K562 (cell line): ENCODE measurements at regions not wholly inside any gene's neighbourhood (a gene's known extent, or its start where the extent isn't known, plus 50 kb on each side); places are given as distances from the start of the nearest gene placed in this dataset.

ENCODE experiments used
- ATAC-seq: fragments of 200-7000 bp; cut with Tn5 transposase; 3 replicates; pipeline ENCODE4 v1.9.1; 2020; ENCODE audit warnings: moderate library complexity
- BruUV-seq: library from RNA; stranded (reverse); fragments of 400-500 nt; replicated peaks from 2 replicates; lab custom pipeline; 2021; lab: Mats Ljungman, UMichigan
- CTCF ChIA-PET: fragments of 300-600 bp; formaldehyde crosslinking; extraction: SDS; loops from one replicate; lab custom pipeline; 2021; ENCODE audit warnings: low intra/inter-chr PET ratio; lab: Yijun Ruan, JAX
- POLR2A ChIA-PET: fragments of 300-600, 350-650 bp; sonication (Branson Sonifier 250); formaldehyde crosslinking; extraction: SDS; loops from one replicate; lab custom pipeline; 2021; ENCODE audit warnings: antibody characterized with exemption, inconsistent platforms; lab: Yijun Ruan, JAX
- DNase-seq, 4 experiments: peaks; one replicate each; pipeline versions ENCODE4 v3.0.0 to v3.0.0-alpha.2; 2011 to 2018; ENCODE audit warnings: low spot score in 3 of 4, mixed read lengths in 3 of 4; ENCODE audit errors: extremely low read depth in 1 of 4
- FAIRE-seq: peaks from 2 replicates; lab custom pipeline; 2011; peaks lifted over from hg19 to GRCh38; lab: Jason Lieb, UNC
- H2AFZ ChIP-seq: 2 replicates; pipeline ENCODE4 v1.6.0; 2011; ENCODE audit warnings: low read depth, low read length, control low read depth, inconsistent platforms
- H3K27ac ChIP-seq: fragments of 200-600 bp; 3 replicates; pipeline ENCODE4 v1.8.0; 2011; ENCODE audit warnings: low read depth, mild to moderate bottlenecking, control low read depth, inconsistent platforms, low read length, moderate library complexity, mixed read lengths; ENCODE audit errors: extremely low read depth
- H3K27me3 ChIP-seq, 2 experiments: fragments of 300-600 bp in 1 of 2; 2 replicates in 1 of 2; 3 replicates in 1 of 2; pipeline versions ENCODE4 v1.6.0 to v1.8.0; 2011; ENCODE audit warnings: inconsistent platforms in 2 of 2, low read length in 2 of 2, mild to moderate bottlenecking in 1 of 2, mixed read lengths in 1 of 2, moderate library complexity in 1 of 2; ENCODE audit not compliant: control insufficient read depth in 2 of 2, insufficient read depth in 2 of 2
- H3K36me3 ChIP-seq: fragments of 300-600 bp; 3 replicates; pipeline ENCODE4 v1.8.0; 2011; ENCODE audit warnings: mild to moderate bottlenecking, low read length, inconsistent platforms; ENCODE audit not compliant: control insufficient read depth, insufficient read depth
- H3K4me1 ChIP-seq, 2 experiments: fragments of 200-600 bp in 1 of 2; replicated peaks in 1 of 2; 2 replicates in 1 of 2; 3 replicates in 1 of 2; pipeline versions ENCODE4 v1.5.1 to v1.8.0; 2011; ENCODE audit warnings: inconsistent platforms in 2 of 2, low read length in 2 of 2, mild to moderate bottlenecking in 1 of 2, mixed read lengths in 1 of 2, moderate library complexity in 1 of 2; ENCODE audit not compliant: control insufficient read depth in 2 of 2, insufficient read depth in 2 of 2
- H3K4me2 ChIP-seq: 2 replicates; pipeline ENCODE4 v1.6.1; 2011; ENCODE audit warnings: low read length, control low read depth, inconsistent platforms, mixed read lengths; ENCODE audit not compliant: insufficient read depth
- H3K4me3 ChIP-seq: fragments of 200-600 bp; sonication (generic), shearing (Covaris generic); 2 replicates; pipeline ENCODE4 v1.5.1; 2016; ENCODE audit warnings: control low read depth, inconsistent platforms
- H3K79me2 ChIP-seq: fragments of 200-600 bp; 3 replicates; pipeline ENCODE4 v1.8.0; 2011; ENCODE audit warnings: low read length, inconsistent platforms; ENCODE audit not compliant: control insufficient read depth, insufficient read depth
- H3K9ac ChIP-seq, 2 experiments: 2 replicates each; pipeline versions ENCODE4 v1.6.0 to v1.6.1; 2011; ENCODE audit warnings: low read depth in 2 of 2, low read length in 2 of 2, control low read depth in 1 of 2, inconsistent platforms in 1 of 2, mild to moderate bottlenecking in 1 of 2, mixed read lengths in 1 of 2; ENCODE audit not compliant: insufficient read depth in 1 of 2
- H3K9me1 ChIP-seq: one replicate; pipeline ENCODE4 v1.6.0; 2011; ENCODE audit warnings: inconsistent platforms, mild to moderate bottlenecking, low read length, moderate library complexity; ENCODE audit not compliant: control insufficient read depth, insufficient read depth
- H3K9me3 ChIP-seq: replicated peaks from 2 replicates; pipeline ENCODE4 v1.5.1; 2011; ENCODE audit warnings: low read depth, low read length, inconsistent platforms; ENCODE audit not compliant: control insufficient read depth, insufficient read depth
- H4K20me1 ChIP-seq: replicated peaks from 2 replicates; pipeline ENCODE4 v1.6.1; 2011; ENCODE audit warnings: low read length, inconsistent platforms, mixed read lengths; ENCODE audit not compliant: control insufficient read depth, insufficient read depth
- BRF1 ChIP-seq: IDR thresholded peaks from 3 replicates; pipeline ENCODE4 v1.6.1; 2011; ENCODE audit warnings: borderline replicate concordance, mild to moderate bottlenecking; ENCODE audit not compliant: insufficient read length; ENCODE audit errors: extremely low read depth
- C11orf30 ChIP-seq: fragments of 450-650 bp; IDR thresholded peaks from 2 replicates; pipeline ENCODE4 v1.6.1; 2016; ENCODE audit warnings: low read depth, mild to moderate bottlenecking
- CGGBP1 ChIP-seq: fragments of 250-450 bp; sonication (Bioruptor Pico); IDR thresholded peaks from 2 replicates; pipeline ENCODE4 v1.9.0; 2021; ENCODE audit warnings: mild to moderate bottlenecking
- CREB3L1 ChIP-seq: fragments of 450-650 bp; IDR thresholded peaks from 2 replicates; pipeline ENCODE4 v1.6.1; 2014; ENCODE audit warnings: low read depth, mild to moderate bottlenecking, moderate library complexity, borderline replicate concordance
- CTCF ChIP-seq, 3 experiments: IDR thresholded peaks in 2 of 3; conservative IDR thresholded peaks in 1 of 3; 2 replicates each; pipeline ENCODE4 v1.5.1; 2011 to 2012; ENCODE audit warnings: low read length in 3 of 3, mild to moderate bottlenecking in 3 of 3, control low read depth in 2 of 3, improper control_type of control experiment in 1 of 3, inconsistent platforms in 1 of 3, low read depth in 1 of 3, mixed read lengths in 1 of 3, moderate library complexity in 1 of 3; ENCODE audit not compliant: insufficient read depth in 2 of 3
- MBD2 ChIP-seq: sonication (generic); IDR thresholded peaks from 2 replicates; pipeline ENCODE4 v1.6.1; 2016; ENCODE audit warnings: low read depth, borderline replicate concordance
- NUFIP1 ChIP-seq: fragments of 450-650 bp; IDR thresholded peaks from 2 replicates; pipeline ENCODE4 v1.6.1; 2018; ENCODE audit not compliant: partially characterized antibody
- PHTF2 ChIP-seq: fragments of 250-450 bp; sonication (Bioruptor Pico); IDR thresholded peaks from 2 replicates; pipeline ENCODE4 v1.5.0; 2021; ENCODE audit warnings: mild to moderate bottlenecking
- POLR2H ChIP-seq: IDR thresholded peaks from 2 replicates; pipeline ENCODE4 v1.6.1; 2016; ENCODE audit warnings: missing genetic modification characterization, low read depth, mild to moderate bottlenecking, control low read depth, missing compliant biosample characterization, moderate library complexity
- RBFOX2 ChIP-seq: fragments of 200-400 bp; formaldehyde crosslinking; IDR thresholded peaks from 2 replicates; pipeline ENCODE4 v1.6.1; 2017; ENCODE audit warnings: low read depth, mild to moderate bottlenecking, low read length, moderate library complexity
- SMARCE1 ChIP-seq: fragments of 450-650 bp; IDR thresholded peaks from 2 replicates; pipeline ENCODE4 v1.7.1; 2016; ENCODE audit warnings: mild to moderate bottlenecking
- SNIP1 ChIP-seq: fragments of 450-650 bp; IDR thresholded peaks from 2 replicates; pipeline ENCODE4 v1.7.1; 2017; ENCODE audit warnings: low read depth, mild to moderate bottlenecking
- ZNF133 ChIP-seq: fragments of 250-450 bp; sonication (Bioruptor Pico); IDR thresholded peaks from 2 replicates; pipeline ENCODE4 v1.4.0; 2020; ENCODE audit warnings: mild to moderate bottlenecking
- ZNF165 ChIP-seq: fragments of 250-450 bp; sonication (Bioruptor Pico); IDR thresholded peaks from 2 replicates; pipeline ENCODE4 v1.4.0; 2020; ENCODE audit warnings: borderline replicate concordance
- ZNF354B ChIP-seq: fragments of 250-450 bp; sonication (Bioruptor Pico); IDR thresholded peaks from 2 replicates; pipeline ENCODE4 v1.4.0; 2020
- ZNF76 ChIP-seq: fragments of 250-450 bp; sonication (Bioruptor Pico); IDR thresholded peaks from 2 replicates; pipeline ENCODE4 v1.4.0; 2020; ENCODE audit warnings: mild to moderate bottlenecking, moderate library complexity, borderline replicate concordance
- WGBS: fragments of 100-300 bp; shearing (Covaris generic); methylation state at CpG from one replicate; pipeline ENCODE4 v1.1.6; 2016; ENCODE audit warnings: low coverage, mixed read lengths; ENCODE audit not compliant: insufficient coverage; ENCODE audit errors: missing lambda C conversion rate; 5-methylcytosine and 5-hydroxymethylcytosine counted together
- in situ Hi-C: fragments of 300-500 bp; cut with MboI; formaldehyde crosslinking; loops from 4 replicates; pipeline ENCODE4 v1.15.0; 2018; ENCODE audit warnings: inconsistent platforms, mixed read lengths
- intact Hi-C: fragments of 100-400 bp; cut with micrococcal nuclease; formaldehyde crosslinking; loops from 2 replicates; pipeline ENCODE4 v1.14.2; 2022

- no peaks in the 10 kb centered on the region for H3K36me3 ChIP-seq
- H3K4me3 ChIP-seq: no peak overlapping the region
- ATAC-seq: no peak
- no peaks in the 10 kb centered on the region for H4K20me1 ChIP-seq
- no peak for FAIRE-seq
- ChIA-PET CTCF (no interaction called here), POLR2A (interaction anchor here (0.6 kb wide), 1 partner anchor 14 kb away, joined by 3 read pairs; no protein-coding TSS in a partner anchor)
- H3K79me2 ChIP-seq: no peaks in the 10 kb centered on the region
- TF ChIP-seq CTCF (IDR thresholded peaks at IDR 0.05 in 2 of 3, conservative IDR thresholded peaks at IDR 0.05 in 1 of 3; ENCODE audit: insufficient read depth in 2 of 3, low read depth in 1 of 3, low read length in 3 of 3) (no peak), NUFIP1 (no peak), ZNF133 (CRISPR knock-in tag) (no peak), ZNF76 (CRISPR knock-in tag) (no peak), SMARCE1 (no peak), CGGBP1 (CRISPR knock-in tag) (no peak), ZNF165 (CRISPR knock-in tag) (no peak), BRF1 (no peak), POLR2H (tag) (no peak), SNIP1 (no peak), PHTF2 (CRISPR knock-in tag) (no peak), C11orf30 (no peak), RBFOX2 (no peak), MBD2 (no peak), CREB3L1 (no peak), ZNF354B (no peak)
- 29% methylated on average over 7 of the region's 7 CpGs for WGBS
- H2AFZ ChIP-seq: no peak overlapping the region
- no peaks in the 10 kb centered on the region for H3K27me3 ChIP-seq
- no TSS peak for BruUV-seq
- no peak overlapping the region for H3K4me2 ChIP-seq
- H3K9ac ChIP-seq: no peak overlapping the region
- intact Hi-C loops: no loop called here
- in situ Hi-C loops: no loop called here
- DNase-seq: no peak
- H3K27ac ChIP-seq: no peak overlapping the region
- H3K9me3 ChIP-seq: no peaks in the 10 kb centered on the region
- H3K4me1 ChIP-seq: no peaks in the 10 kb centered on the region
- H3K9me1 ChIP-seq: no peaks in the 10 kb centered on the region
These were observed 154.3 kb downstream of the VRK1 start for GRCh38 chr14:96951511-96951910.
